Activated CD4-positive, alpha-beta T cell treated with anti-CD3 and anti-CD28 coated beads, Interleukin-2, amount 10 ng/mL, durations not matched to agents 7 days and 5 days (primary cell): ENCODE measurements at regions not wholly inside any gene's neighbourhood (a gene's known extent, or its start where the extent isn't known, plus 50 kb on each side); places are given as distances from the start of the nearest gene placed in this dataset.

Experiments
- CTCF ChIA-PET: fragments of 350-600 bp; sonication (Branson Sonifier 250); formaldehyde crosslinking; loops from one replicate; lab custom pipeline; 2021; ENCODE audit warnings: antibody characterized with exemption; lab: Charles Lee
- POLR2A ChIA-PET: fragments of 350-600 bp; sonication (Branson Sonifier 250); formaldehyde crosslinking; loops from one replicate; lab custom pipeline; 2021; ENCODE audit warnings: antibody characterized with exemption; lab: Charles Lee
- DNase-seq: peaks from one replicate; pipeline ENCODE4 v3.0.0-alpha.2; 2020
- H3K27ac Mint-ChIP-seq: one replicate; pipeline ENCODE4 v1.8.0; 2021; ENCODE audit warnings: mild to moderate bottlenecking, moderate library complexity, mixed read lengths
- H3K27me3 Mint-ChIP-seq: one replicate; pipeline ENCODE4 v1.8.0; 2021; ENCODE audit warnings: mixed read lengths
- H3K36me3 Mint-ChIP-seq: one replicate; pipeline ENCODE4 v1.8.0; 2021; ENCODE audit warnings: low read depth, mixed read lengths
- H3K4me1 Mint-ChIP-seq: one replicate; pipeline ENCODE4 v1.8.0; 2021; ENCODE audit warnings: mixed read lengths
- H3K4me3 Mint-ChIP-seq: one replicate; pipeline ENCODE4 v1.8.0; 2021; ENCODE audit warnings: mild to moderate bottlenecking, moderate library complexity, mixed read lengths
- H3K9me3 Mint-ChIP-seq: one replicate; pipeline ENCODE4 v1.8.0; 2021; ENCODE audit warnings: mixed read lengths

GRCh38 chr13:58782736-58783135 lies 1151.2 kb downstream of the PCDH17 start:
- Mint-ChIP-seq H3K36me3 (no peaks in the 10 kb centered on the region), H3K9me3 (no peaks in the 10 kb centered on the region), H3K4me1 (no peaks in the 10 kb centered on the region), H3K27ac (no peak overlapping the region), H3K27me3 (no peaks in the 10 kb centered on the region), H3K4me3 (no peak overlapping the region)
- POLR2A ChIA-PET = no interaction called here
- no peak for DNase-seq
- CTCF ChIA-PET = no interaction called here

- H3K27me3 Mint-ChIP-seq = no peaks in the 10 kb centered on the region
- H3K9me3 Mint-ChIP-seq = peaks cover 6% of the 10 kb centered on the region
- CTCF ChIA-PET = no interaction called here
- no peak for DNase-seq
- POLR2A ChIA-PET = no interaction called here
- no peak overlapping the region for H3K27ac Mint-ChIP-seq
- H3K4me1 Mint-ChIP-seq = no peaks in the 10 kb centered on the region
- H3K4me3 Mint-ChIP-seq = no peak overlapping the region
- H3K36me3 Mint-ChIP-seq = no peaks in the 10 kb centered on the region
Measured at GRCh38 chr13:58792854-58793253, 1161.3 kb downstream of the PCDH17 start.

- DNase-seq = no peak
- H3K4me1 Mint-ChIP-seq = no peaks in the 10 kb centered on the region
- peaks cover 6% of the 10 kb centered on the region for H3K9me3 Mint-ChIP-seq
- H3K4me3 Mint-ChIP-seq = no peak overlapping the region
- no peaks in the 10 kb centered on the region for H3K27me3 Mint-ChIP-seq
- ChIA-PET CTCF (no interaction called here), POLR2A (no interaction called here)
- H3K36me3 Mint-ChIP-seq = no peaks in the 10 kb centered on the region
- no peak overlapping the region for H3K27ac Mint-ChIP-seq
Measured at GRCh38 chr13:58795715-58796114, 1164.2 kb downstream of the PCDH17 start.

GRCh38 chr13:58804832-58805231 lies 1173.3 kb downstream of the PCDH17 start:
- H3K9me3 Mint-ChIP-seq = no peaks in the 10 kb centered on the region

GRCh38 chr13:58806401-58806800 lies 1174.9 kb downstream of the PCDH17 start:
- no peak for DNase-seq
- H3K4me3 Mint-ChIP-seq = no peak overlapping the region
- CTCF ChIA-PET = no interaction called here

More at GRCh38 chr13:58804832-58805231, 1173.3 kb downstream of the PCDH17 start:
- H3K4me3 Mint-ChIP-seq = no peak overlapping the region
- H3K36me3 Mint-ChIP-seq = no peaks in the 10 kb centered on the region
- ChIA-PET CTCF (no interaction called here), POLR2A (no interaction called here)
- H3K27ac Mint-ChIP-seq = no peak overlapping the region
- DNase-seq = no peak
- no peaks in the 10 kb centered on the region for H3K4me1 Mint-ChIP-seq
- no peaks in the 10 kb centered on the region for H3K27me3 Mint-ChIP-seq

GRCh38 chr13:58823701-58824100 lies 1192.2 kb downstream of the PCDH17 start:
- Mint-ChIP-seq H3K9me3 (no peaks in the 10 kb centered on the region), H3K36me3 (no peaks in the 10 kb centered on the region), H3K4me3 (no peak overlapping the region), H3K27me3 (no peaks in the 10 kb centered on the region), H3K27ac (no peak overlapping the region), H3K4me1 (no peaks in the 10 kb centered on the region)
- CTCF ChIA-PET = no interaction called here
- POLR2A ChIA-PET = no interaction called here
- DNase-seq = no peak

More at GRCh38 chr13:58806401-58806800, 1174.9 kb downstream of the PCDH17 start:
- Mint-ChIP-seq H3K9me3 (no peaks in the 10 kb centered on the region), H3K4me1 (no peaks in the 10 kb centered on the region), H3K36me3 (no peaks in the 10 kb centered on the region), H3K27me3 (no peaks in the 10 kb centered on the region), H3K27ac (no peak overlapping the region)
- POLR2A ChIA-PET = no interaction called here

GRCh38 chr13:58827904-58828303 lies 1196.4 kb downstream of the PCDH17 start:
- ChIA-PET CTCF (no interaction called here), POLR2A (no interaction called here)
- Mint-ChIP-seq H3K9me3 (no peaks in the 10 kb centered on the region), H3K4me3 (no peak overlapping the region), H3K4me1 (no peaks in the 10 kb centered on the region), H3K36me3 (no peaks in the 10 kb centered on the region), H3K27me3 (no peaks in the 10 kb centered on the region), H3K27ac (no peak overlapping the region)
- no peak for DNase-seq

- H3K27ac Mint-ChIP-seq = no peak overlapping the region
- no peak overlapping the region for H3K4me3 Mint-ChIP-seq
- no peak for DNase-seq
- CTCF ChIA-PET = no interaction called here
- POLR2A ChIA-PET = no interaction called here
- no peaks in the 10 kb centered on the region for H3K27me3 Mint-ChIP-seq
- no peaks in the 10 kb centered on the region for H3K9me3 Mint-ChIP-seq
- H3K4me1 Mint-ChIP-seq = no peaks in the 10 kb centered on the region
- no peaks in the 10 kb centered on the region for H3K36me3 Mint-ChIP-seq
Measured at GRCh38 chr13:58830841-58831240, 1199.3 kb downstream of the PCDH17 start.

- no peaks in the 10 kb centered on the region for H3K27me3 Mint-ChIP-seq
- no peak overlapping the region for H3K27ac Mint-ChIP-seq
- H3K9me3 Mint-ChIP-seq = peaks cover 2% of the 10 kb centered on the region
- no peaks in the 10 kb centered on the region for H3K4me1 Mint-ChIP-seq
- DNase-seq = no peak
- ChIA-PET POLR2A (no interaction called here), CTCF (no interaction called here)
- no peak overlapping the region for H3K4me3 Mint-ChIP-seq
- no peaks in the 10 kb centered on the region for H3K36me3 Mint-ChIP-seq
Measured at GRCh38 chr13:58838615-58839014, 1207.1 kb downstream of the PCDH17 start.

GRCh38 chr13:58843071-58843470 lies 1211.5 kb downstream of the PCDH17 start:
- H3K27me3 Mint-ChIP-seq = no peaks in the 10 kb centered on the region
- no peaks in the 10 kb centered on the region for H3K36me3 Mint-ChIP-seq
- no peak for DNase-seq
- H3K27ac Mint-ChIP-seq = no peak overlapping the region
- CTCF ChIA-PET = interaction anchor here (0.9 kb wide), 1 partner anchor 16 kb away, joined by 3 read pairs; no protein-coding TSS in a partner anchor
- peaks cover 4% of the 10 kb centered on the region for H3K9me3 Mint-ChIP-seq
- POLR2A ChIA-PET = no interaction called here
- H3K4me3 Mint-ChIP-seq = no peak overlapping the region
- no peaks in the 10 kb centered on the region for H3K4me1 Mint-ChIP-seq

GRCh38 chr13:58843567-58843966 lies 1212.0 kb downstream of the PCDH17 start:
- CTCF ChIA-PET = interaction anchor here (0.9 kb wide), 1 partner anchor 15 kb away, joined by 3 read pairs; no protein-coding TSS in a partner anchor
- Mint-ChIP-seq H3K27me3 (no peaks in the 10 kb centered on the region), H3K27ac (no peak overlapping the region), H3K4me3 (no peak overlapping the region), H3K36me3 (no peaks in the 10 kb centered on the region), H3K9me3 (peaks cover 4% of the 10 kb centered on the region), H3K4me1 (no peaks in the 10 kb centered on the region)
- POLR2A ChIA-PET = no interaction called here
- DNase-seq = no peak

GRCh38 chr13:58850161-58850560 lies 1218.6 kb downstream of the PCDH17 start:
- Mint-ChIP-seq H3K27me3 (no peaks in the 10 kb centered on the region), H3K27ac (no peak overlapping the region)

GRCh38 chr13:58852076-58852475 lies 1220.5 kb downstream of the PCDH17 start:
- POLR2A ChIA-PET = no interaction called here
- Mint-ChIP-seq H3K27ac (no peak overlapping the region), H3K4me1 (no peaks in the 10 kb centered on the region), H3K9me3 (peaks cover 2% of the 10 kb centered on the region), H3K27me3 (no peaks in the 10 kb centered on the region), H3K4me3 (no peak overlapping the region), H3K36me3 (no peaks in the 10 kb centered on the region)
- CTCF ChIA-PET = no interaction called here
- no peak for DNase-seq

More at GRCh38 chr13:58850161-58850560, 1218.6 kb downstream of the PCDH17 start:
- DNase-seq = no peak
- Mint-ChIP-seq H3K4me3 (no peak overlapping the region), H3K4me1 (no peaks in the 10 kb centered on the region), H3K36me3 (no peaks in the 10 kb centered on the region), H3K9me3 (no peaks in the 10 kb centered on the region)
- POLR2A ChIA-PET = no interaction called here
- CTCF ChIA-PET = no interaction called here

- DNase-seq = no peak
- Mint-ChIP-seq H3K27me3 (no peaks in the 10 kb centered on the region), H3K27ac (no peak overlapping the region), H3K4me3 (no peak overlapping the region), H3K9me3 (peaks cover 8% of the 10 kb centered on the region), H3K4me1 (no peaks in the 10 kb centered on the region), H3K36me3 (no peaks in the 10 kb centered on the region)
- ChIA-PET POLR2A (no interaction called here), CTCF (no interaction called here)
Measured at GRCh38 chr13:58855283-58855682, 1223.7 kb downstream of the PCDH17 start.
